ENCODE measurements at regions not wholly inside any gene's neighbourhood (a gene's known extent, or its start where the extent isn't known, plus 50 kb on each side); places are given as distances from the start of the nearest gene placed in this dataset.

DNA sequence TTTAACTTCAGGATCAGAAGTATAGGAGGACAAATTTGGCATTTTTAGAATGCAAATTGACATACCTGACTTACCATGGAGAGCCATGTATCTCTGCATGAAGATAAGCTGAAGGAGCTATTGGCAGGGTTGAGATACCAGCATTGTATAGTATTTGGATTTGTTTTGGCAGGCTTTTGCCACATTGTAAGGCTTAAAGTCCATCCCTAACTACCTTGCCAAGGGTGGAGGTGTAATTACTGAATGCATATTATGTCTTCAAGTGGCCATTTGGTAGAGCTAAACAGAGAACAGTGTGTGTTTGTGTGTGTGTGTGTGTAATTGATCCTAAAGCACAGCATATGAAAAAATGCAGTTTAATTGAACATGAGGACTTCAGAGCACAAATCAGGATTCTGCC lies 324.7 kb downstream of the FAM170A start:
- TF ChIP-seq, protein P1, sequence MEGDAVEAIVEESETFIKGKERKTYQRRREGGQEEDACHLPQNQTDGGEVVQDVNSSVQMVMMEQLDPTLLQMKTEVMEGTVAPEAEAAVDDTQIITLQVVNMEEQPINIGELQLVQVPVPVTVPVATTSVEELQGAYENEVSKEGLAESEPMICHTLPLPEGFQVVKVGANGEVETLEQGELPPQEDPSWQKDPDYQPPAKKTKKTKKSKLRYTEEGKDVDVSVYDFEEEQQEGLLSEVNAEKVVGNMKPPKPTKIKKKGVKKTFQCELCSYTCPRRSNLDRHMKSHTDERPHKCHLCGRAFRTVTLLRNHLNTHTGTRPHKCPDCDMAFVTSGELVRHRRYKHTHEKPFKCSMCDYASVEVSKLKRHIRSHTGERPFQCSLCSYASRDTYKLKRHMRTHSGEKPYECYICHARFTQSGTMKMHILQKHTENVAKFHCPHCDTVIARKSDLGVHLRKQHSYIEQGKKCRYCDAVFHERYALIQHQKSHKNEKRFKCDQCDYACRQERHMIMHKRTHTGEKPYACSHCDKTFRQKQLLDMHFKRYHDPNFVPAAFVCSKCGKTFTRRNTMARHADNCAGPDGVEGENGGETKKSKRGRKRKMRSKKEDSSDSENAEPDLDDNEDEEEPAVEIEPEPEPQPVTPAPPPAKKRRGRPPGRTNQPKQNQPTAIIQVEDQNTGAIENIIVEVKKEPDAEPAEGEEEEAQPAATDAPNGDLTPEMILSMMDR (IDR thresholded peaks at IDR 0.05; ENCODE audit: insufficient read depth, low read depth, low read length), result no peak
- TF ChIP-seq EZH2 (IDR thresholded peaks at IDR 0.05; ENCODE audit: insufficient read depth, low read length), result no peak
